ENCODE measurements at regions not wholly inside any gene's neighbourhood (a gene's known extent, or its start where the extent isn't known, plus 50 kb on each side); places are given as distances from the start of the nearest gene placed in this dataset.

DNA sequence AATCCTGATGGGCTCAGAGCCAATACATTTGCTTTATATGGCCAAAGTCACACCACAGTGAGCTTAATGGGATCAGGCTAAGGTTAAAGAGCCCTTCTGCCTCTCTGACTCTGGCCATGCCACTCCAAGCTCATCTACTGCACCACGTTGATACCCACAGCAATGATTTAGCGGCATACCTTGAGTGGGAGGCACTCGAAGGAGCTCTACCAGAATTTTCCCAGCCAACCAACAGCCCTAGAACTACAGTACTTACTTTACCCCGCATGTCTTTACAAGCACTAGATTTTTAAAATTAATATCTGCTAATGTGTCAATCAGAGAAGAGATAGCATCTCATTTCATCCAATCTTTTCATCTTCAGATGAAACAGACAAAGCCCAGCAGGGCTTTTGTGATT is 300.5 kb downstream of the GRIN2B start:
- no peak for TF ChIP-seq EZH2 (IDR thresholded peaks at IDR 0.05)
- TF ChIP-seq POLR2AphosphoS5 (IDR thresholded peaks at IDR 0.05; ENCODE audit: low read depth, low read length), result no peak
- TF ChIP-seq ZNF274 (IDR thresholded peaks at IDR 0.05; ENCODE audit: low read depth, low read length), result no peak
- TF ChIP-seq, protein P1, sequence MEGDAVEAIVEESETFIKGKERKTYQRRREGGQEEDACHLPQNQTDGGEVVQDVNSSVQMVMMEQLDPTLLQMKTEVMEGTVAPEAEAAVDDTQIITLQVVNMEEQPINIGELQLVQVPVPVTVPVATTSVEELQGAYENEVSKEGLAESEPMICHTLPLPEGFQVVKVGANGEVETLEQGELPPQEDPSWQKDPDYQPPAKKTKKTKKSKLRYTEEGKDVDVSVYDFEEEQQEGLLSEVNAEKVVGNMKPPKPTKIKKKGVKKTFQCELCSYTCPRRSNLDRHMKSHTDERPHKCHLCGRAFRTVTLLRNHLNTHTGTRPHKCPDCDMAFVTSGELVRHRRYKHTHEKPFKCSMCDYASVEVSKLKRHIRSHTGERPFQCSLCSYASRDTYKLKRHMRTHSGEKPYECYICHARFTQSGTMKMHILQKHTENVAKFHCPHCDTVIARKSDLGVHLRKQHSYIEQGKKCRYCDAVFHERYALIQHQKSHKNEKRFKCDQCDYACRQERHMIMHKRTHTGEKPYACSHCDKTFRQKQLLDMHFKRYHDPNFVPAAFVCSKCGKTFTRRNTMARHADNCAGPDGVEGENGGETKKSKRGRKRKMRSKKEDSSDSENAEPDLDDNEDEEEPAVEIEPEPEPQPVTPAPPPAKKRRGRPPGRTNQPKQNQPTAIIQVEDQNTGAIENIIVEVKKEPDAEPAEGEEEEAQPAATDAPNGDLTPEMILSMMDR (IDR thresholded peaks at IDR 0.05 in 2 of 3, conservative IDR thresholded peaks at IDR 0.05 in 1 of 3; ENCODE audit: borderline replicate concordance in 1 of 3, insufficient read depth in 1 of 3, low read depth in 2 of 3, low read length in 2 of 3), result no peak
- TF ChIP-seq CEBPB (IDR thresholded peaks at IDR 0.05; ENCODE audit: low read depth), result no peak
- no peak for TF ChIP-seq ELF1 (IDR thresholded peaks at IDR 0.05; ENCODE audit: borderline replicate concordance, low read depth)
- TF ChIP-seq SP1 (IDR thresholded peaks at IDR 0.05; ENCODE audit: low read depth), result no peak
- TF ChIP-seq TCF7L2 (IDR thresholded peaks at IDR 0.05; ENCODE audit: borderline replicate concordance, extremely low read depth, insufficient read depth, insufficient read length), result no peak
- no peak for TF ChIP-seq JUND (IDR thresholded peaks at IDR 0.05)
- no peak for TF ChIP-seq POLR2A (IDR thresholded peaks at IDR 0.05; ENCODE audit: borderline replicate concordance, extremely low read depth, insufficient read depth, insufficient read length)
- TF ChIP-seq EZH2phosphoT487 (IDR thresholded peaks at IDR 0.05; ENCODE audit: borderline replicate concordance), result no peak

All from HCT116 (cell line).